Right hindlimb (tissue), 1 donor: ENCODE measurements at regions not wholly inside any gene's neighbourhood (a gene's known extent, or its start where the extent isn't known, plus 50 kb on each side); places are given as distances from the start of the nearest gene placed in this dataset.

Experiments
- DNase-seq: peaks from one replicate; pipeline ENCODE4 v3.0.0-alpha.2; 2018

- DNase-seq, result no peak
These were observed 59.4 kb upstream of the FTH1 start for GRCh38 chr11:62026739-62027370.

GRCh38 chr11:62025487-62026105 lies 58.2 kb upstream of the FTH1 start:
- peak; percentile 34 for DNase-seq

- DNase-seq, result no peak
These were observed 57.6 kb upstream of the FTH1 start for GRCh38 chr11:62024936-62025486.

GRCh38 chr11:62022211-62022610 lies 54.8 kb upstream of the FTH1 start:
- DNase-seq, result no peak

- no peak for DNase-seq
These were observed 53.2 kb upstream of the FTH1 start for GRCh38 chr11:62020661-62021060.

GRCh38 chr11:62018981-62019664 lies 51.7 kb upstream of the FTH1 start:
- DNase-seq, result no peak

- DNase-seq, result no peak
These were observed 50.6 kb upstream of the FTH1 start for GRCh38 chr11:62017878-62018655.
